K562 (cell line): ENCODE measurements at regions not wholly inside any gene's neighbourhood (a gene's known extent, or its start where the extent isn't known, plus 50 kb on each side); places are given as distances from the start of the nearest gene placed in this dataset.

ENCODE experiments used
- ATAC-seq: fragments of 200-7000 bp; cut with Tn5 transposase; 3 replicates; pipeline ENCODE4 v1.9.1; 2020; ENCODE audit warnings: moderate library complexity
- BruUV-seq: library from RNA; stranded (reverse); fragments of 400-500 nt; replicated peaks from 2 replicates; lab custom pipeline; 2021; lab: Mats Ljungman, UMichigan
- CTCF ChIA-PET: fragments of 300-600 bp; formaldehyde crosslinking; extraction: SDS; loops from one replicate; lab custom pipeline; 2021; ENCODE audit warnings: low intra/inter-chr PET ratio; lab: Yijun Ruan, JAX
- POLR2A ChIA-PET: fragments of 300-600, 350-650 bp; sonication (Branson Sonifier 250); formaldehyde crosslinking; extraction: SDS; loops from one replicate; lab custom pipeline; 2021; ENCODE audit warnings: antibody characterized with exemption, inconsistent platforms; lab: Yijun Ruan, JAX
- DNase-seq, 4 experiments: peaks; one replicate each; pipeline versions ENCODE4 v3.0.0 to v3.0.0-alpha.2; 2011 to 2018; ENCODE audit warnings: low spot score in 3 of 4, mixed read lengths in 3 of 4; ENCODE audit errors: extremely low read depth in 1 of 4
- FAIRE-seq: peaks from 2 replicates; lab custom pipeline; 2011; peaks lifted over from hg19 to GRCh38; lab: Jason Lieb, UNC
- H2AFZ ChIP-seq: 2 replicates; pipeline ENCODE4 v1.6.0; 2011; ENCODE audit warnings: low read depth, low read length, control low read depth, inconsistent platforms
- H3K27ac ChIP-seq: fragments of 200-600 bp; 3 replicates; pipeline ENCODE4 v1.8.0; 2011; ENCODE audit warnings: low read depth, mild to moderate bottlenecking, control low read depth, inconsistent platforms, low read length, moderate library complexity, mixed read lengths; ENCODE audit errors: extremely low read depth
- H3K27me3 ChIP-seq, 2 experiments: fragments of 300-600 bp in 1 of 2; 2 replicates in 1 of 2; 3 replicates in 1 of 2; pipeline versions ENCODE4 v1.6.0 to v1.8.0; 2011; ENCODE audit warnings: inconsistent platforms in 2 of 2, low read length in 2 of 2, mild to moderate bottlenecking in 1 of 2, mixed read lengths in 1 of 2, moderate library complexity in 1 of 2; ENCODE audit not compliant: control insufficient read depth in 2 of 2, insufficient read depth in 2 of 2
- H3K36me3 ChIP-seq: fragments of 300-600 bp; 3 replicates; pipeline ENCODE4 v1.8.0; 2011; ENCODE audit warnings: mild to moderate bottlenecking, low read length, inconsistent platforms; ENCODE audit not compliant: control insufficient read depth, insufficient read depth
- H3K4me1 ChIP-seq, 2 experiments: fragments of 200-600 bp in 1 of 2; replicated peaks in 1 of 2; 2 replicates in 1 of 2; 3 replicates in 1 of 2; pipeline versions ENCODE4 v1.5.1 to v1.8.0; 2011; ENCODE audit warnings: inconsistent platforms in 2 of 2, low read length in 2 of 2, mild to moderate bottlenecking in 1 of 2, mixed read lengths in 1 of 2, moderate library complexity in 1 of 2; ENCODE audit not compliant: control insufficient read depth in 2 of 2, insufficient read depth in 2 of 2
- H3K4me2 ChIP-seq: 2 replicates; pipeline ENCODE4 v1.6.1; 2011; ENCODE audit warnings: low read length, control low read depth, inconsistent platforms, mixed read lengths; ENCODE audit not compliant: insufficient read depth
- H3K4me3 ChIP-seq: fragments of 200-600 bp; sonication (generic), shearing (Covaris generic); 2 replicates; pipeline ENCODE4 v1.5.1; 2016; ENCODE audit warnings: control low read depth, inconsistent platforms
- H3K79me2 ChIP-seq: fragments of 200-600 bp; 3 replicates; pipeline ENCODE4 v1.8.0; 2011; ENCODE audit warnings: low read length, inconsistent platforms; ENCODE audit not compliant: control insufficient read depth, insufficient read depth
- H3K9ac ChIP-seq, 2 experiments: 2 replicates each; pipeline versions ENCODE4 v1.6.0 to v1.6.1; 2011; ENCODE audit warnings: low read depth in 2 of 2, low read length in 2 of 2, control low read depth in 1 of 2, inconsistent platforms in 1 of 2, mild to moderate bottlenecking in 1 of 2, mixed read lengths in 1 of 2; ENCODE audit not compliant: insufficient read depth in 1 of 2
- H3K9me1 ChIP-seq: one replicate; pipeline ENCODE4 v1.6.0; 2011; ENCODE audit warnings: inconsistent platforms, mild to moderate bottlenecking, low read length, moderate library complexity; ENCODE audit not compliant: control insufficient read depth, insufficient read depth
- H3K9me3 ChIP-seq: replicated peaks from 2 replicates; pipeline ENCODE4 v1.5.1; 2011; ENCODE audit warnings: low read depth, low read length, inconsistent platforms; ENCODE audit not compliant: control insufficient read depth, insufficient read depth
- H4K20me1 ChIP-seq: replicated peaks from 2 replicates; pipeline ENCODE4 v1.6.1; 2011; ENCODE audit warnings: low read length, inconsistent platforms, mixed read lengths; ENCODE audit not compliant: control insufficient read depth, insufficient read depth
- AFF1 ChIP-seq, 2 experiments: fragments of 450-650 bp; IDR thresholded peaks; 2 replicates each; pipeline ENCODE4 v1.6.1; 2018; ENCODE audit warnings: mild to moderate bottlenecking in 2 of 2, low read depth in 1 of 2; ENCODE audit not compliant: partially characterized antibody in 2 of 2
- ARID3A ChIP-seq: IDR thresholded peaks from 2 replicates; pipeline ENCODE4 v1.6.1; 2012; ENCODE audit warnings: low read depth, low read length, improper control_type of control experiment, borderline replicate concordance
- ERF ChIP-seq: fragments of 450-650 bp; formaldehyde crosslinking; IDR thresholded peaks from 2 replicates; pipeline ENCODE4 v1.4.0; 2020; ENCODE audit warnings: mild to moderate bottlenecking, mixed read lengths
- HBP1 ChIP-seq: fragments of 450-650 bp; formaldehyde crosslinking; IDR thresholded peaks from 2 replicates; pipeline ENCODE4 v1.4.0; 2022; ENCODE audit warnings: missing genetic modification characterization
- HMGXB4 ChIP-seq: sonication (generic); formaldehyde crosslinking; IDR thresholded peaks from 2 replicates; pipeline ENCODE4 v1.8.1; 2023; ENCODE audit warnings: mild to moderate bottlenecking, missing genetic modification reagents
- IFI16 ChIP-seq: fragments of 250-450 bp; sonication (Bioruptor Pico); IDR thresholded peaks from 2 replicates; pipeline ENCODE4 v2.1.2; 2022; ENCODE audit warnings: mild to moderate bottlenecking, inconsistent platforms
- PRDM10 ChIP-seq: fragments of 450-650 bp; IDR thresholded peaks from 2 replicates; pipeline ENCODE4 v1.6.1; 2018; ENCODE audit not compliant: partially characterized antibody
- SAFB ChIP-seq: fragments of 200-400 bp; formaldehyde crosslinking; IDR thresholded peaks from 2 replicates; pipeline ENCODE4 v1.6.1; 2017; ENCODE audit warnings: low read depth, low read length, borderline replicate concordance
- SREBF1 ChIP-seq: fragments of 150-350 bp; IDR thresholded peaks from 2 replicates; pipeline ENCODE4 v1.6.1; 2014; ENCODE audit warnings: antibody characterized with exemption, low read depth, low read length, borderline replicate concordance
- WGBS: fragments of 100-300 bp; shearing (Covaris generic); methylation state at CpG from one replicate; pipeline ENCODE4 v1.1.6; 2016; ENCODE audit warnings: low coverage, mixed read lengths; ENCODE audit not compliant: insufficient coverage; ENCODE audit errors: missing lambda C conversion rate; 5-methylcytosine and 5-hydroxymethylcytosine counted together
- in situ Hi-C: fragments of 300-500 bp; cut with MboI; formaldehyde crosslinking; loops from 4 replicates; pipeline ENCODE4 v1.15.0; 2018; ENCODE audit warnings: inconsistent platforms, mixed read lengths
- intact Hi-C: fragments of 100-400 bp; cut with micrococcal nuclease; formaldehyde crosslinking; loops from 2 replicates; pipeline ENCODE4 v1.14.2; 2022

GRCh38 chr12:80041071-80041470 is 58.3 kb upstream of the OTOGL start:
- 0% methylated on average over 2 of the region's 2 CpGs for WGBS
- Histone ChIP-seq H3K4me2 (no peak overlapping the region), H3K4me3 (no peak overlapping the region), H3K9ac (no peak overlapping the region), H2AFZ (no peak overlapping the region), H3K36me3 (no peaks in the 10 kb centered on the region), H3K9me1 (no peaks in the 10 kb centered on the region), H3K4me1 (no peaks in the 10 kb centered on the region; a peak in 1 of 5 replicates), H3K27ac (no peak overlapping the region), H4K20me1 (no peaks in the 10 kb centered on the region), H3K79me2 (no peaks in the 10 kb centered on the region), H3K27me3 (no peaks in the 10 kb centered on the region), H3K9me3 (no peaks in the 10 kb centered on the region)
- FAIRE-seq (no peak), ATAC-seq (no peak), DNase-seq (no peak)
- intact Hi-C loops = no loop called here
- BruUV-seq = no TSS peak
- POLR2A ChIA-PET = no interaction called here
- in situ Hi-C loops = no loop called here
- CTCF ChIA-PET = no interaction called here
- TF ChIP-seq HMGXB4 (CRISPR knock-in tag) (no peak), HBP1 (CRISPR knock-in tag) (no peak), ARID3A (no peak), IFI16 (no peak), PRDM10 (no peak), ERF (CRISPR knock-in tag) (no peak), AFF1 (IDR thresholded peaks at IDR 0.05; ENCODE audit: low read depth in 1 of 2, partially characterized antibody in 2 of 2) (no peak), SREBF1 (no peak), SAFB (no peak)
